ENCODE measurements at regions not wholly inside any gene's neighbourhood (a gene's known extent, or its start where the extent isn't known, plus 50 kb on each side); places are given as distances from the start of the nearest gene placed in this dataset.

GRCh38 chr2:117126656-117127055 is 687.8 kb upstream of the DDX18 start:
- peak overlapping the region; percentile 59 for H3K27ac Mint-ChIP-seq (ENCODE audit: unreplicated experiment)
- peaks cover 5% of the 10 kb centered on the region for H3K36me3 Mint-ChIP-seq (ENCODE audit: insufficient read depth, unreplicated experiment)
- H3K27me3 Mint-ChIP-seq (ENCODE audit: unreplicated experiment): no peaks in the 10 kb centered on the region
- no TSS peak for BruUV-seq (replicated peaks)
- intact Hi-C loops (cut with micrococcal nuclease; ENCODE audit: unreplicated experiment): loop anchor here (5.0 kb wide), 4 partner anchors 69 to 396 kb away; no protein-coding TSS in a partner anchor
- H3K4me3 Mint-ChIP-seq (ENCODE audit: low read depth, unreplicated experiment): no peak overlapping the region
- DNase-seq: peak; percentile 20
- CTCF ChIA-PET: no interaction called here
- TF ChIP-seq CTCF (IDR thresholded peaks at IDR 0.05; ENCODE audit: unreplicated experiment): no peak
- H3K9me3 Mint-ChIP-seq (ENCODE audit: low read depth, unreplicated experiment): no peaks in the 10 kb centered on the region
- H3K4me1 Mint-ChIP-seq (ENCODE audit: low read depth, unreplicated experiment): peaks cover 40% of the 10 kb centered on the region

GRCh38 chr2:117127680-117128079 is 686.8 kb upstream of the DDX18 start:
- CTCF ChIA-PET: no interaction called here
- peaks cover 40% of the 10 kb centered on the region for H3K4me1 Mint-ChIP-seq (ENCODE audit: low read depth, unreplicated experiment)
- DNase-seq: peak; percentile 5
- H3K4me3 Mint-ChIP-seq (ENCODE audit: low read depth, unreplicated experiment): no peak overlapping the region
- H3K27me3 Mint-ChIP-seq (ENCODE audit: unreplicated experiment): no peaks in the 10 kb centered on the region
- no peaks in the 10 kb centered on the region for H3K9me3 Mint-ChIP-seq (ENCODE audit: low read depth, unreplicated experiment)
- peak overlapping the region; percentile 79 for H3K27ac Mint-ChIP-seq (ENCODE audit: unreplicated experiment)
- BruUV-seq (replicated peaks): no TSS peak
- intact Hi-C loops (cut with micrococcal nuclease; ENCODE audit: unreplicated experiment): loop anchor here (1.0 to 5.0 kb wide), 5 partner anchors 70 to 395 kb away; no protein-coding TSS in a partner anchor
- peaks cover 5% of the 10 kb centered on the region for H3K36me3 Mint-ChIP-seq (ENCODE audit: insufficient read depth, unreplicated experiment)
- TF ChIP-seq CTCF (IDR thresholded peaks at IDR 0.05; ENCODE audit: unreplicated experiment): no peak

GRCh38 chr2:117128461-117128860 is 686.0 kb upstream of the DDX18 start:
- peak overlapping the region; percentile 79 for H3K27ac Mint-ChIP-seq (ENCODE audit: unreplicated experiment)
- H3K27me3 Mint-ChIP-seq (ENCODE audit: unreplicated experiment): no peaks in the 10 kb centered on the region
- BruUV-seq (replicated peaks): no TSS peak
- TF ChIP-seq CTCF (IDR thresholded peaks at IDR 0.05; ENCODE audit: unreplicated experiment): no peak
- H3K9me3 Mint-ChIP-seq (ENCODE audit: low read depth, unreplicated experiment): no peaks in the 10 kb centered on the region
- H3K4me1 Mint-ChIP-seq (ENCODE audit: low read depth, unreplicated experiment): peaks cover 40% of the 10 kb centered on the region
- CTCF ChIA-PET: no interaction called here
- peaks cover 5% of the 10 kb centered on the region for H3K36me3 Mint-ChIP-seq (ENCODE audit: insufficient read depth, unreplicated experiment)
- intact Hi-C loops (cut with micrococcal nuclease; ENCODE audit: unreplicated experiment): loop anchor here (1.0 to 5.0 kb wide), 5 partner anchors 71 to 394 kb away; no protein-coding TSS in a partner anchor
- DNase-seq: peak; percentile 68
- peak overlapping the region; percentile 10 for H3K4me3 Mint-ChIP-seq (ENCODE audit: low read depth, unreplicated experiment)

GRCh38 chr2:117137371-117137770 is 677.1 kb upstream of the DDX18 start:
- intact Hi-C loops (cut with micrococcal nuclease; ENCODE audit: unreplicated experiment): no loop called here
- no TSS peak for BruUV-seq (replicated peaks)
- H3K4me1 Mint-ChIP-seq (ENCODE audit: low read depth, unreplicated experiment): no peaks in the 10 kb centered on the region
- DNase-seq: no peak
- no peak for TF ChIP-seq CTCF (IDR thresholded peaks at IDR 0.05; ENCODE audit: unreplicated experiment)
- no peak overlapping the region for H3K27ac Mint-ChIP-seq (ENCODE audit: unreplicated experiment)
- H3K27me3 Mint-ChIP-seq (ENCODE audit: unreplicated experiment): no peaks in the 10 kb centered on the region
- H3K36me3 Mint-ChIP-seq (ENCODE audit: insufficient read depth, unreplicated experiment): no peaks in the 10 kb centered on the region
- CTCF ChIA-PET: no interaction called here
- no peak overlapping the region for H3K4me3 Mint-ChIP-seq (ENCODE audit: low read depth, unreplicated experiment)
- no peaks in the 10 kb centered on the region for H3K9me3 Mint-ChIP-seq (ENCODE audit: low read depth, unreplicated experiment)

All from Calu3 (cell line).